GDM1 (cell line): ENCODE measurements at regions not wholly inside any gene's neighbourhood (a gene's known extent, or its start where the extent isn't known, plus 50 kb on each side); places are given as distances from the start of the nearest gene placed in this dataset.

Experiments used
- DNase-seq: peaks from one replicate; lab custom pipeline; 2025; lab: John Stamatoyannopoulos, UW

DNA sequence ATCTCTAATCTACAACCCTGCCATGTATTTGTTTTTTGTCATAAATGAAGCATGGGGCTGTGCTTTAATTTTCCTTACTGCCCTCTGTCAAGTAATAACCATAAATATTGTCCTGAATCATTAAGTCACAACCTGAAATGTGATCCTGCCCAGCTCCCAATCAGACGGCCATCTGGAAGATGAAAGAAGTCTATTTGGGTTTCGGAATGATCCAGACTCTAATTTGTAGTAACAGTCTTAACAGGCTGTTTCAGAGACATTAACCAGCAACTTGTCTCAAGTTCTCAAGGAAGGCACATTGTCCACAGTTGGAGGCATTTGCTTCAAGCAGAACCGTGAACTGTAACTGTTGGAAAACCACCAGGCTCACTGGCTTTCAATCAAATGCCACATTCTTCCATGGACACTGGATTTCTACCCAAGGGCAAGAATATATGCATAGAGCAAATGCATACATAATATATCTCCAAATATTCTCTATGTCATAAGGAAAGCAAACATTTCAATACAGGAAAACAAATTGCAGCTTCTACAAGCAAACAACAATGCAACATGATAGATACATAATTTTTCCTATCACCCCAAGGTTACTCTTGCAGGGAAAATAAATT is 405.2 kb upstream of the NPVF start:
- DNase-seq: no peak

DNA sequence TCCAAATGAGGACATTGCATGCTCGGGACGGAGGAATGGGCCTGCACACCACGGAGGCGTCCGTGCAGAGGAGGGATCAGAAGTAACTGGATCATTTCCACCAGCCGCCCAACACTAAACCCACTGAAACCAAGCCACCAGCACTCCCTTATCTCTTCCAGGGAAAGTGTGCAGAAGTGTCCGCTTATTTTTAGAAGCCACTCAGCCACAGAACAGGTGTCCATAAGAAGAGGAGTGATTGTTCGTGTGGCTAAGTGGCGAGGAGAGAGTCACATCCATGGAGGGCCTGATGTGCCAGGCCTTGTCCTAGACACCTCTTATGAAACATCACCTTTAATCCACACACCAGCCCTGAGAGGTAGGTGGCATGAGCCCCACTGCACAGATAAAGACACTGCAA is 407.9 kb upstream of the NPVF start:
- DNase-seq: no peak

DNA sequence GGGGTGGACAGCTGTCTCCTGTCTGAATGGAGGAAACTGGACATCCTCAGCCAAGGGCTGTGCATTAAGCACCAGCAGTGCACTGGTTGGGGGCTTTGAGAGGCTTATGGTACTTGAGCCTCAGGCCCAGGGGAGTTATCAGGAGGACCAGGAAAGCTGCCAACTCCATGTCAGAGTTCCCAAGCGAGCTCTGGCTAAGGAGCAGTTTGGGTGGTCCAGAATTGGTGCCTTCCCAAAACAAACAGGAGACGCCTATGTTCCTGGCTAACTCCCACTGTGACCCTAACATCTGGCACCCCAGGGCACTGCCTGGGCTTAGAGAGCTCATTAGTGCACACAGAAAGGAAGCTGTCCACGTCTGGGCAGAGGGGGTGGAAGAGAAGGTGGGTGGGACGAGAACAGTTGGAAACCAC is 408.6 kb upstream of the NPVF start:
- no peak for DNase-seq

DNA sequence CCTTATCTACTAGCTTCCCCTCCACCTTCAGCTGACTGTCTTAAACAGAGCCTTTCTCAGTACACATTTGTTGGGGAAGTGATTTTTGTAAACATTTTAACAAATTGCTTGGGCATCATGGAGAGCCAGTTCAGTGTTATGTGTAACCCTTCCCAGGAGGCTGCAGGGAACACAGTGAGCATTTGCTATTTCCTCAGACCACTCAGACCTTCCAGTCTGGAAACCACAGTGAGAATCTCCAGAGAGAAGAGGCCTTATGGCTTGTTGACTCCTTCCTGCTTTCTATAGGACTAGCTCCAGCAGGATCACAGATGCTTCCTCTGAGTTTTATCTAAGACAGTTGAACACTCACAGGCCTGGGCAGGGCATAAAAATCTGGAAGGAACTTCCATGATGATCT is 409.8 kb upstream of the NPVF start:
- no peak for DNase-seq

DNA sequence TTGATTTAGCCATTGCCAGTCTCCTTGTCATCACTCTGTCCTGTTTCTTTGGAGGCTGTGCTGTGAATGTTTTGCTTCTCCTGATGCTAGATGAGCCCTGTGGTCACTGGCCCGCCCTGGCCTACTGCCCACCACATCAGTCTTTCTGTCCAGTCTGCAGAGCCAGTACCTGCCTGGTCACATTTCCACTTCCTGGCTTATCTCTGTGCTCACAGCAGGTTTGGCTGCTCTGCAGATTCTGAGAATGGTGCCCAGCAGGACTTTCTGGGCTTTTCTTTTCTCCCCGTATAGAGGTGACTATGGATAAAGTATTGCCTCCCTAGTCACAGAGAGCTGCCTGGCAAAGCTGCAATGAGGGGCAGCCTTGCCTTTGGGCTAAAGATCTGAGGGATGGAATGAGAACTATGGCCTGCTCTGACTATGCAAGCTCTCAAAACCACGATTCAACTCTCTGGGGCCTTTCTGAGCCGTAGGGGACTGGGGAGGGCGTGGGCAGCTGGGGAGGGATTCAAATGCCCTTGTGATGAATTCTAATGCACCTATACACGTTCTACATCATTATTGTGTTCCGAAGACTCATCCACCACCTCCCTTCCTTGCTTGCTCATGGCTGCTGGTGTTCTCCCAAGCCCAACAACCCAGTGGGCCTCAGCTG is 410.4 kb upstream of the NPVF start:
- DNase-seq: no peak

DNA sequence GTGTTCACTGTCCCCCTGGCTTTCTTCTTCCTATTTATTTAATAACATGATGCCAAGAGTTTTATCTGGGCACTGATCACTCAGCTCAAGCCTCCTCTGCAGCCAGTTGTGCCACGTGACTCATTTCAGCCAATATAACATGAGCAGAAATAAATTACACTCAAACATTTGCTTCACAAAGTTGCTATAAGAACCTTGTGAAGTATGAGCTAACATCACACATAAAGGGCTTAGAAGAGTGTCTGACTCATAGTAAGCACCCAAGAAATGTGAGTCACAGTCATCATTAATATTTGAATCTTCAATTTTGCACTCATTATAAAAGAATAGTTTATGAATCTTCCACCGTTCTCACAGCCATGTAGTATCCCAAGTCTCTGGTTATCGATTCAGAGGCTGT is 414.6 kb upstream of the NPVF start:
- no peak for DNase-seq

DNA sequence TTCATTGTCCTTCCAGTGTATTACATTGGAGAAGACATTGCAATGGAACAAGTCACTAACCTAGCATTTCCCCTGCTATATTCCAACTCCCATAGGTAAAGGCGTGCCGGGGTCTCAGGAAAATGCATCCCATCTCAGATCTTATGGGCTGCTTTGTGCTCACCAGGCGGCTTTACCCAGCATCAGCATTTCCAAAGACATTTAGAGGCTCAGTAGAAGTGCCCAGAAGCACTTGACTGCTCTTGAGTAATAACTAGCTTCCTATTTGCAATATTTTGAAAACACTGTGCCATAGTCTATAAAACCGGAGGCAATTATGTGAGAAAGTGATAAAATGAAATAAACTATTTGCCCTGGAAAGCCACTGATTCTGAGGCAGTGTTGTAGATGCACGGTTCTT is 415.0 kb upstream of the NPVF start:
- DNase-seq: no peak

DNA sequence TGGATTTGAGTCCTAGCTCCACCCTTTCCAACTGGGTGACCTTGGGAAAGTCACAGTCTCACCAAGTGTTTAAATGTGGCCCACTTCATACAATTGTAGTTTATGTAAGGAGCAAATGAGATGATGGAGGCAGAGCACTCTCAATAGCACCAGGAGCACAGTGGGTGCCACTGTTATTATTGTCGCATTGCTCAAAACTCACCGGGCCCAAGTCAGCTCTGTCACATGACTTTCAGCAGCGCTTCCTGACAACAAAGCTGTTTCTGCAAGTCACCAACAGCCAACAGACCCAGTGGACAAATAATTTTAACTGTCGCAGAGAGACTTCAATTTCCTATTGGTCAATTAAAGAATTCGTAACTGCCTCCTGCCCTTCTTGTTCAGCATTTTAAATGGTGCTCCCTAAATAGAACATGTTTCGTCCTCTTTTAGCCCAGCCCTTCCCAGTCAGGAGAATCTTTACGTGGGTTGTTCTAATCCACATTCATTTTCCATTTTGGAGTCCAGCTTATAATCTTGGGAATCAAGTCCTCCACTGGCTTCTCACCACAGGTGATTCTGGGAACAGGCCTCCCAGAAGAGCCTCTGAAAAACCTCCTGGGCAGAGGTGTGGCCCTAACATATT is 415.6 kb upstream of the NPVF start:
- DNase-seq: no peak

DNA sequence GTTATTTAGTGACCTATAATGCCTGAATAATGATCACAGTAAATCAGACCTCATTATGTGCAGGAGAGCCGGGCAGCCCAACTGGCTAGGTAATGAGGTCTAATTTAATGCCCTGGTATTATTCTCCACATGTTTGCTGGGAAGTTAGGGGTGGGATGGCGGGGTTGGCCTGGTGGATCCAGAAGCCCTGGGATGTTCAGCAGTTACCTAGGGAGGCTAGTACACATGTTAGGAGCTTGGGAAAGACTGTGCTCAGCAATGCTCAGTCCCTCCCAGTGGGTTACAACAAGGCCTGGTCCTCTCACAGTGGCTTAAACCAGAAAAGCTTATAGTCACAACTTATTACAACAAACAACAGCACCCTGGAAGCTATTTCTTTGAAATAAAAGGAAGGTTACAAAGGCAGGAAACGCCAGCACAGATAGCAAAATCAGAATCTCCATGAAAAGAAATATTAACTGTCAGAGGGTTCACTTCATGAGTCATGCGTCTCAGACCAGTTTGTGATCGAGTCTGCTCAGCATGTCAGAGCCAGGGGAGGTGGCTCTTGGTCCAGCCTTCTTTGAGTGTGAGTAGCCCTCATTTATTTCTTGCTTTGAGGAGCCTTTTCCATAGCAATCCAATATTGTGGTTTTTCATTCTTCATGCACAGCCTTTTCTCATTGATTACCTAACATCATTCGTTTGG is 418.6 kb upstream of the NPVF start:
- DNase-seq: no peak

DNA sequence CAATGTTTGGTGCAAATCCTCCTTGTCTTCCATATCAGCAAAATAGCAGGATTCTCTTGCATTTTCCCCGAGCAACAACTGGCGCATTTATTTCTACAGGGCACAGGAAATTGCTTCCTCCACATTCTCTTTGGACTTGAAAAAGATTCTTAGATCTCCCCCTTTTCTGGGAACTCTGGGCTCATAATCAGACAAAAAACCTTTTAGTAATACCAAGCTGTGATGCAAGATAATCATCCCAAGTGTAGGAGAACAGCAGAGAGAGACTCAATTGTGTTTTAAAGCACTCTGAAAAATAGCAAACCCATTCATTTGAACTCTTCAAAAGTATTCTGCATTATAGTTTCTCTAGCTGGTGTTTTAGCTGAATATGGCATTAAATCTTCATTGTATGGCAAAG is 419.6 kb upstream of the NPVF start:
- DNase-seq: no peak

DNA sequence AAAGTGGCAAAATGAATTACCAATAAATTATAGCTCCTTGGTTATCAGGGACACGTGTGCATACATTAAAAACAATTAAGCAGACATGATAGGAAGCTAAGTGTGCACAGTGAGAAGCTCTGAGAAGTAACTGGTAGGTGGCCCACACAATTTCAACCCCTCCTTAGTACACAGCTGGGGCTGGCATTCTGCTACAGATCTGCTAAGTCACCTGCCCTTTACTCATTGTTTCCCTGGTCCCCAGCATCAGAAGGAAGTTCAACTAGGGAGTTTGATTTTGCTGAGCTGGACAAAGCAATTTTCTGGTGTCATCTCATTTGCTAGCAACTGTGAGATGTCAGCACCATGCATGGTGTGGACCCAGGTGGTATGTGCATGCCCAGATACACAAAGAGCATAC is 424.1 kb upstream of the NPVF start:
- no peak for DNase-seq

DNA sequence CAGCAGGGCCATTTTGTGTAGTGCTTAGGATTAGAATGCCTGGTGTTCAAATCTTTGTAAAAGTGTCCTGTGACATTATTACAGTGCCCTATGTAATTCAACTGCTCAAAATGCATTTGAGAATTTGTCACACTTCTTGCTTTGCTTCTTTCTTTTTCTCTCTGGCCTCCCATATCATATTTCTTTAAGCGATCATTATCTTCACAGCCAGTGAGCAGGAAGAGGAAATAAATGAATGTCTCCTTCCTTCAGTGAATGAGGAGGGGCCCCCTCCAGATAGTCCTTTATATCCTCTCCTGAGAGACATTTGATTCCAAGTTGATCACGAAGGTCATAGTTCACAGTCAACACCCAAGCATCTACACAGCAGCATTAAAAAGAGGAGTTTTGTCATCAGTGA is 425.1 kb upstream of the NPVF start:
- DNase-seq: no peak

DNA sequence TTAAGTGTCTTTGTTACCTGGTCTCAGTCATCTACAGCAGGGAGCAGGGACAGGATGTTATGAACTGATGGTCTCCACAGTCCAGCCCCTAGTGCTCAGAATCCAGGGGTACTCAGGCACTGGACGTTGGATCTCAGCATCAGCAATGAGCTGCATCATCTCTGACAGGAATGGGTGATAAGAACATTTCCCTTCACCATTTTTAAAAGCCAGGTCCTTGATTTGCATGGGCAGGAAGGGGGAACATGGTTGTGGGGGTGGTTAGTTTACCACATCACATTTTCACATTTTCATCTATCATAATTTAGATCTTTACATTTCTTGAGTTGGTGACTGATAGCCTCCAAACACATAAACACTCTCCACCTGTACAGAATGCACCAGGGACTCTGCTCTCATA is 427.8 kb upstream of the NPVF start:
- DNase-seq: no peak

DNA sequence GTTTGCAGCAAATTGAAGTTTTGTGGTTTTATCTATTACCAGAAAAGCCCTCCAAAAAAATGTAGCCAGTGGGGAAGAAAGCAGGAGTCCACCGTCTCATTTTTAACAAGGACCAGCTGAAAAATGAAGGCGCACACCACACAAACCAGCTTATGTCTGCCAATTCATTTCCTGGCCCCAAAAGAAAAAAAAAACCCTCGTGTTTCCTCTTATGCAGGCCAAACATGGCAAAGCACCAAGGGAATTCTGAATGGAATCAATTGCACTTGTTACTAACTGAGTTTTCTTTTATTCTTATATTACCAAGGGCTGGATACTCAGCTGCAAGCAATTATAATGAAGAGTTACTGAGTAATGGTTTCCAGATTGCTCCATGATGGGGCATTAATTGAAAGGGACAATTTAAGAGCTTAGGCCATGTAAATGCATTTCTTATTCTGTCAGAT is 428.3 kb upstream of the NPVF start:
- no peak for DNase-seq

DNA sequence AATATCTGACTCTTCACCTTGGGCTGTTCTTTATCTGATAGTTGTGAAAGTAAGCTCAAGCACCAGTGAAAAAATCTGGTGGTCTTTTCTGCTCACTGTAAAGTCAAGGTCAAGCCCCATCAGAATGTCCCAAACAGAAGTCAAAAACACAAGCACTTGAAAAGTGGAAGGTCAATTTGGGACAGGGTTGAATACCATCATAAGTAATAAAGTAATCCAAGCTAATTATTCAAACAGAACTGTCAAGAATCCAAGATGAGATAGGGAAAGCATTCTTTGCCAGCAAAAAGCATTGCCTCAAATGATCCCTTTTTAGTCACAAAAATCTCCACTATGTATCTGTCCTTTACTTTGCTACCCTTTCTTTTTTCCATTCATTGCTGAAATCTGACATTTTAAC is 430.1 kb upstream of the NPVF start:
- DNase-seq: no peak

DNA sequence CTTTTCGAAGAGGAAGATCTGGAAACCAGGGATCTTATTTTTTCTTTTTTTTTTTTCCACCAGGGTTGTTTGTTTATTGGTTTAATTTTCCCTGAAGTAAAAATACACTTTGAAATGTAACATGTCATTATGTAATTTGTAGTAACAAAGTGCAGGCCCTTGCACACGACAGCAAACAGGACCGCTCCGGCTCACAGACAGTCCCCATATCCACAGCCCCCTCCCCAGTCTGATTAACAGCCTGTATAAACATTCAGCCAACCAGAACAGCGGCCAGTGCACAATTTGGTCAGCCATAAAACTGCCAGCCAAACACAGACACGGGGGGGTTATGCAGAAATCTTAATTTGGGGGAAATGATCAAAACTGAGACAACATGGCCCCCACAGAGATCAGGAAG is 431.6 kb upstream of the NPVF start:
- no peak for DNase-seq

DNA sequence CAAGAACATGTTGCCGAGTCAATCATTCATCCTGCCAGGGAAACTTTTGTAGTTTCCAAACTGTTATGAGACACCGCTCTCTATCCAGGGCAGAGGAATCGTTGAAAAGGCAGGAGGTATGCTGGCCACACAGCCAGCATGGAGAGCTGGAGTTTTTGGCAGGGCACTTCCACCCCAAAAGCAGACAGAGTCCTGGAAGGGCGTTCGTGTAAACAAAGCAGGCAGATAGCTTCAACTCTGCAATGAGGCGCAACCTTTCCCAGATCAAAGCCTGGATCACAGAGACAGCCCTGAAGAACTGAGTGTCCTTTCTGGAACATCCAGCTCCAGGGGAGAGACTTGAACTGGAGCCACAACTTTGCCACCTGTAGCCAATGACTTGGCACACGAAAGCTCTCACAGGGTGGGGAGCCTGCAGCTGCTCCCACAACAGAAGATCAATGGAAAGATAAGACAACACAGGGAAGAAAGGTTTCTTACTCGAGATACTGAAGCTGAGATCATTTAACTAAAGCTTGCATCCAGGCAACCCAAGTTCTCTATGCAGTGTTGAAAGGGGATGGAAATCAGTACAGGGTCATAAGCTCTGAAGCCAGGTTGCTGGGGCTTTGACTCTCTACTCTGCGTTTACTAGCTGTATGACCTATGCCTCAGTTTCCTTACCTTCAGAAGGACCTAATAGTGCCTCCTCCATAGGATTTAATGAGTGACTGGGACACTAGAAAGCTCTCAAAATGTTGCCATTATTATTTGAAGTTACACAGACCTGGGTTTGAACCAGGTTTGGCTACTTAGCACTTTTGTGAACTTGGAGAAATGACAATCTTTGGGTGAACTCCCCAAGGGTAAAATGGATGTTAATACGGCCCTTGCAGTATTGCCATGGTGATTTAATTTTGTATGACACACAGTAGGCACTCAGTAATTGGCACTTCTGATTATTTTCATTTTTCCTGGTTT is 434.8 kb upstream of the NPVF start:
- no peak for DNase-seq

DNA sequence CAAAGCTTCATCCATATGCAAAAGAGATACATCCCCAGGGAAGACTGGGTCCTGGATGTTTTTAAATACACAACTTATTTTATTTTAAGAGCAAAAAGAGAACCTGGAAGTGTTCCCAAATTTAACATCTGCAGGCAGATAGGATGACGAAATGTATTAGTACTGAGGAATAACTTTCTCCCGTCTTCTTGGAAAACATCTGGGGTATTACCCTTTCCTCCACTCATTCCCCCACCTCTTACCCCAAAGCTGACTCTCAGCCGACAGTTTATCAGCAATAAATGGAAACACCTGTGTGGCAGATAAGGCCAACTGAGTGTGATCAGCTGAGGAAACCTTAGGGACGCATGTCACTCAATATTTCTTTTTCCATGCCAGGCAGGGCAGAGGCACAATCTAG is 435.6 kb upstream of the NPVF start:
- no peak for DNase-seq

DNA sequence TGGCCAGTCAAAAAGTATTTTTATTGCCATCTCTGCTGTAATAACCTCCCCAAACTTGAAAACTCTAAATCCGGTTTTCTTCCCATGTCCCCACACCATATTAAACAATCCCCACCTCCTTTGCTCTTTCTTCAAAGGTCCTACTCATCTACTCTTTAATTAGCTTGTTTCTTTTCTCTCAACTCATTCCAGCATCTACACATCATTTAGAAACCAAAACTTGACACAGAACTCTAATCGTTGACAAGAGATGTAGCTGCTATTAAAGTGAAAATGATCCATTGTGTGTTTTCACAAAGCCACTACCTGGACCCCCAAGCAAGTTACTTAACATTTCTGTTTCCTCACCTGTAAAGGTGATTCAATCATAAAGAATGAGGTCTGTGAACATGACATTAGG is 436.3 kb upstream of the NPVF start:
- no peak for DNase-seq

DNA sequence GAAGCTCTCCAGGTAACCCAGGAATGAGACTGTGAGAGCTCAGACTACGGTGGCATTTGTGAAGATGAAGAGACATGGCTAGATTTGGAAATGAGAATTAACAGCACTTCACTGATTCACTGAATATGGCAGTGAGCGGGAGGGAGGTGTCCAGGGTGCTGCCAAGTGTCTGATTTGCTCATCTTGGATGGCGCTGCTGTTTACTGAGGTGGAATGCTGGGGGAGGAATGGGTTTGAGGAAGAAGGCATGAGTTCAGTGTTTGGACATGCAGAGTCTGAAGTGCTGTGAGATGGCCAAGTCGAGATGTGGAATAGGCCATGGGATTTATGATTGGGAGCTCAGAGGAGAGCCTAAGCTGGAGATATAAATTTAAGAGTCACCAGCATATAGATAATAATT is 437.1 kb upstream of the NPVF start:
- no peak for DNase-seq

DNA sequence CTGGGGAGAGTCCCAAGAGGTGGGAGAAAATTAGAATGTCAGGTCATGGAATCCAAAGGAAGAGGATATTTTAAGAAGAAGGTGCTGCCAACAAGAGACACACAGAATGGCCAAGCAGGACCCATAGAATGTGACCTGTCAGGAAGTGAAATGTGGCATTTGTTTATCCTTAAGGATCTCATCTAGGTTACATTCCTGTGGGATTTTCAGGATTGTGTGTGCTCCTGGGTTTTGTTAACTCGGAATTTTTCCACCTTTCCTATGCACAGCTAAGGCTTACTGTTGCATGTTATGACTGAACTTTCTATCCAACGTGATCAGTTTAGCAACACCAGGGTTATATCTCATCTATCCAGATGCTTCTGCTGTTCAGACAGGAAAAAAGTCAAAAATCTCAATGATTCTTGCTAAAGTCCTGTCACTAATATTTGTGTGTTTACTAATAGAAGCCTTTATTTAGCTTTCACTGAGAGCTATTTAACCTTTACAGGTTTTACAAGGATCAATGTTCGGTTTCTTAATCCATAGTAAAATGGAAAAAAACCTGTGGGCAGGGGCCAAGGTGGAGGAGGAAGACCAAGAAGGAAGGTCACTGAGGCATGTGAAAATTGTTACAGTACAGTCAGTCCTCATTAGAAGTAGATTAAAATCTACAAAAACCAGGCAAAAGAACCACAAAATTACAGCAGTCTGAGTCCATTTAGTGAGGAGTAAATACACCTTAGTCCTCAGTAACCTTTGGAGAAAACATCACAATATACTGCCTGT is 437.8 kb upstream of the NPVF start:
- DNase-seq: no peak
